LHCN-M2 (cell line): ENCODE measurements at regions not wholly inside any gene's neighbourhood (a gene's known extent, or its start where the extent isn't known, plus 50 kb on each side); places are given as distances from the start of the nearest gene placed in this dataset.
"Not testable (repeated sequence)": the region's sequence is repeated elsewhere in the genome, so short reads cannot be mapped to it uniquely, and the experiment has no call there.

Experiments used
- DNase-seq: peaks from one replicate; pipeline ENCODE4 v3.0.0-alpha.2; 2012; ENCODE audit warnings: low read depth

GRCh38 chr4:166153548-166153947, 280.5 kb downstream of the TLL1 start:
- peak; percentile 53 for DNase-seq

DNA sequence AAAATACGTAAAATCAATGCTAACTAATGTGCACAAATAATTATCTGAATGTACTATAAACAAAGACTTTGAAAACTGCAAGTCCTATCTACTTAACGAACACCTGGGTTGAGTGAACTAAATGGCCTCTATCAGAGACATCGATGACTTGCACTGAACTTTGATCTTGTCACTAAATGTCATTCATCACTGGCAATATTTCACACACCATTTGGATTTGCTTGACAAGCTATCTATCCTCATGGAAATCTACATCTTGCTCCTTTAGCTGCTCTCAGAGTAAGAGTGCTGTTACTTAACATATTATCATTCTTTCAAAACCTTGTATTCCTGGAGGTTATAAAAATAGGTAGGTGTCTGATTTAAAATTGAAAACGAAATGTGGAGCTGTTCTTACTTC, 289.3 kb downstream of the TLL1 start:
- no peak for DNase-seq

DNA sequence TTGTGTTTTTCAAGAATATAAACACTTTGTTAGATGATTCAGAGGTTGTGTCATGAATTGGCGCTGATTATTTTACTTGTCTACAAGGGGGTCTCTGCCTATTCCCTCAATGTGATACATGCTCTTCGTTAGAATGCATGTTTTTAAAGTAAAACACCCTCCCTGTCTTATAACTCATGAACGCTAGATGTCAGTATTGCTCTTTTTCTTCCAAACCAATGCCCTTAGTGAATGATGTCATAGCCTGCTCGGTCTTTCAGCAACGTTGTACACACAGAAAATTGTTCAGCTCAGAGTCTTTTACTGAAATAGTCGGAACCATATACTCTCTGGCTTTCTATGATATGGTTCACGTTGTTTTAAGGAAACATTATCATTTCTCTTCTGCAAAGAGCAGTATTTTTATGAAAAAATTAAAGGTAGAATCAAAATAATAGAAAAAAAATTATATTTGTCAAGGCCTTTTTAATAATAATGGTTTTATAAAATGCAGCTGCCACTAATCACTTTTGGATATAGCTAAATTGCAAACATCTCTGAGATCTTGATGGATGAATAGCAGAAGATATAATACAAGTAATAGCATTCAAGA, 292.9 kb downstream of the TLL1 start:
- peak; percentile 75 for DNase-seq

- peak; percentile 29 for DNase-seq
Observed at GRCh38 chr4:166169111-166169510, 296.1 kb downstream of the TLL1 start.

- DNase-seq: no peak
Observed at GRCh38 chr4:166172619-166173018, 299.6 kb downstream of the TLL1 start.

DNA sequence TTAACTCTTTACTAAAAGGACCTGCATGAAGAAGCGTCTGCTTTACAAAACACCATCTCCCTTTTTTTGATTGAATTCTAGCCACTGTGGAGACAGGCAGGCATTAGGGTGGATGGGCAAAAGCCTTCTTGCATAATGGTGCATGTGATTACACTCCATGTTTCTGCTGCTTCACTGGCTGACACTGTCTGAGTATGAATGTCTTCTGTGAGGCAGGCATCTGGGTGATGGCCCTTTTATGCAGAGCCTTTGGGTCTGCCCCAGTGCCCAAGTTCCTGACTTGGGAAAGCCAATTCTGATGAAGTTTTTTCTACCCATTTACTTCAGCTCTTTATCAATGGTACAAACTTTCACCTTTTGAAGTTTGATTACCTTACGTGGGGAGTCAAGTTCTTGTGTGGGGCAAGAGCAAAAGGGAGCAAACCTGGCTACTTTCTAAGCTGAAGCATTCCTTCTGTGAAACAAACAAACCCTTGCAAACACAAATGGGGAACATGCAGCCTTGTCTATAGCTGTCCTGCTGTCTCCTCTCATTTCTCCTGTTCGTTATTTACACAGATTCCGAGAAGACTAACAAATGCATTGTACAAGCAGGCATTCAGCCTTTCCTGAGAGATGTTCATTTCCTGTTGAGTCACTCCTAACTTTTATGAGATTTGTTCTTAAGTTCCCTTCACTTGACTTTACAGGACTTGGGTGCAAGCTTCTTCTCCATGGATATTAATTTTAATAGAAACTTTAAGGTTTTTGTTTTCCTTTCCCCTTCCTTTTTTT, 301.9 kb downstream of the TLL1 start:
- peak; percentile 9 for DNase-seq

DNA sequence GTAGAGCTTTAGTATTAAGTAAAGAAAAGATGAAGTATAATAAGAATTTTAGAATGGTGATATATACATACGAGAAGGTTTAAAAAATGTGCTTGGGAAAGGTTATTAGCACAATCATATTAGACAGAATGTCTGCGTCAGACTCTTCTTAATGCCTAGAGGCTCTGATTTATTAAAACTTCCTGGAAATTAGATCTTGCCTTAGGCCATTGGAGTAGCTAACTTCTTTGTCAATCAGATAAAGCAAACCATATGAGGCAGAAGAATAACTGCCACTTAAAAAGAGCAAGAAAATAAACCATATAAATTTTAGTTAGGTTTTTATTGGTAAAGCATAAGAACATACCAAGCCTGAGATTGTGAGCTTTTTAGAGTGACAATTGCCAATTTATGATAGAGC, 309.1 kb downstream of the TLL1 start:
- DNase-seq: no peak

DNA sequence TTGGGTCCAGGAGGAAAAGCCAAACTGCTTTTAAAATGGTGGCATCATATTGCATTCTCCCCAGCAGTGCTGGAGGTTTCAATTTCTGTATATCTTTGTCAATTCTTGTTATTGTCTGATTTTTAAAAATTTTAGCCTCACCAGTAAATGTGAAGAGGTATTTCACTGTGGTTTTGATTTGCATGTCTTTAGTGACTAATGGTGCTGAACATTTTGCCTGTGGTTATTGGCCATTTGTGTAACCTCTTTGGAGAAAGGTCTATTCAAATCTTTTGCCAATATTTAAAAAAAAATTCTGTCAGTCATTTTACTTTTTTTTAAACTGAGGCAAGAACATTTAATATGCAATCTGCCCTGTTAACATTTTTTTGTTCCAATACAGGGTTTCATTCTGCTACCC, 322.1 kb downstream of the TLL1 start:
- no peak for DNase-seq

DNA sequence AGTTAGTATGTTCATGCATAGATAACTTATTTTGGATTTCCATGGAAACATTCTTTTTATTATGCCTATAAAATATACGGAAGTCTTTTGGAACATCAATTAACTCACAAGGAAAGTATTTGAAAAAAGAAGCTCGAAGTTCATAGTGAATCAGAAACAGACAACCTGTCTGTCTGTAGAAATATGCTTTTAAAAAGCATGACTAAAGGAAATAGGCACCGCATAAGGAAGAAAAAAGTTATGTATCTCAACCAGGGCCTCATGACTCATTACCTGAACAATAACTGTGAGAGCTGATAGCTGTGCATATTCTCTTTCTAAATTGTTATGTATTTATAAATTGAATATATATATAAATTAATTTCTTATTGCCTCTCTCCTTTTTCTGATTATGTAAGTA, 324.1 kb downstream of the TLL1 start:
- DNase-seq: no peak

GRCh38 chr4:166198041-166198440, 325.0 kb downstream of the TLL1 start:
- DNase-seq: no peak

GRCh38 chr4:166198516-166199310, 325.7 kb downstream of the TLL1 start:
- no peak for DNase-seq

DNA sequence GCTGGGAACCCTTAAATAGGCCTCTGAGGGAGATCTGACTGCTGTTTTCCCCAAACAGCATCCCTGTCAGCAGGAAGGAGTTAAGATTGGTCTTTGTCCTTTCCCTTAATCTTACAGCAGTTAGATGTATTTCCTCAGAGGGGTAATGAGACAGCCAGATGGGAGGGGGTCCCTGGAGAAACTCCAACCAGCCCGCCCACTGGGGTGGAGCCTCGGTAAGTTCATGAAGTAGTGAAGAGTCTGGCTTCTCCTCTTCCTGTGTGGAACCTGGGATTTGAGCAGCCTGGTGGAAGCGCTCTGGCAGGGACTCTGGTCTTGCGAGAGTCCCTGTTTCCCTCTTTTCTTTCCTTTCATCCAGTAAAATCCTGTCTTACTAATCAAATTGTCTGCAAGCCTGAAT, 330.0 kb downstream of the TLL1 start:
- DNase-seq: no peak

GRCh38 chr4:166212326-166212725, 339.3 kb downstream of the TLL1 start:
- DNase-seq: not testable (repeated sequence)

DNA sequence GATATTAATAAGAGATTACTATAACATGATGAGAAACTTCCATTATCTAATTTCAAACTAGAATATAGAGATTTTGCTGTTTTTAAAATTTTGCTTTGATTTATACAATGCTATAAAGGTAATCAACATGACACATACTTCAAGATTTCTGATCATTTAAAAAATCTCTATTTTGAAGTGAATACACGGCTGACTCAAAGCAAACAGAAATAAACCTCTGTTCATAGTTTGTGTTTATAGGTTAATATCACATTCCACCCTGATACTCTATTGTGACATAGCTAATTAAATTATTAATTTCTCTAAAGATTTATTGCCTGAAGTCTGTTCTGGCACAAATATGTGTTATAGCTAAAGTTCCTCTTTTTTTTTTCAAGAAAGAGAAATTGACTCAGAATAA, 349.2 kb downstream of the TLL1 start:
- DNase-seq: no peak

GRCh38 chr4:166228112-166228511, 355.1 kb downstream of the TLL1 start:
- DNase-seq: no peak

- no peak for DNase-seq
Observed at GRCh38 chr4:166229799-166230198, 356.8 kb downstream of the TLL1 start.

DNA sequence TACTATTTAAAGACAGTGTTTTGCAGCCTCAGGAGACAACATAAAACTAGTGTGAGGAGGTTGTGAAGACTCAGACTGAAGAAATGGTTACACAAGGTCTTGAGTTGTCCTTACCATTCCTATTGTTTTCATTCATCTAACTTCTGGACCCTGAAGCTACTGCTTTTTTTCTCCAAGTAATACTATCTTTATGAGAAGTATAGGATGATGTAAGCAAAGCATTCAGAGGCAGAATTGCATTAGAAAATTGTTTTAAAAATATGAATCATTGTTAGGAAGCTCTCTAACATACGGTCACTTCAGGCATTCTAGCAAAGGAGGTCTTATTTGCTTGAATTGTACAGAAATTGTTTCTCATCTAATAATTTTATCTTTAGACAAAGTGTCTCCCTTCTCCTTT, 357.8 kb downstream of the TLL1 start:
- DNase-seq: no peak

- no peak for DNase-seq
Observed at GRCh38 chr4:166239354-166239753, 366.3 kb downstream of the TLL1 start.

- peak; percentile 12 for DNase-seq
Observed at GRCh38 chr4:166252487-166253402, 379.7 kb downstream of the TLL1 start.

DNA sequence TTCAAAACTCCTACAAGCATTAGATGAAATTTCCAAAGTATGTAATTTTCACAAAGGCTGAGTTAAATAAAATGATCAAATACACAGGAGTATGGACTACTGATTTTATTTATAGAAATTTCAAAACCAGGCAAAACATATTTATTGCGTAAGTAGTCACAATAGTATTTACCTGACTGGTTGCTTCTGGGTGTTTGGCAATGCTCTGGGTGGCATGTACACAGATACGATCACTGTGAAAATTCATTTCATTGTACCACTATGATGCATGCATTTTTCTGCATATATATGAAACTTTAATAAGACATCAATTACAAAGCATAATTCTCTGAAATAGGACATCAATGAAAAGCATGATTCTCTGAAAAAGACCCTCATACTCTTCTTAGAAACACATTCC, 384.2 kb downstream of the TLL1 start:
- DNase-seq: no peak

DNA sequence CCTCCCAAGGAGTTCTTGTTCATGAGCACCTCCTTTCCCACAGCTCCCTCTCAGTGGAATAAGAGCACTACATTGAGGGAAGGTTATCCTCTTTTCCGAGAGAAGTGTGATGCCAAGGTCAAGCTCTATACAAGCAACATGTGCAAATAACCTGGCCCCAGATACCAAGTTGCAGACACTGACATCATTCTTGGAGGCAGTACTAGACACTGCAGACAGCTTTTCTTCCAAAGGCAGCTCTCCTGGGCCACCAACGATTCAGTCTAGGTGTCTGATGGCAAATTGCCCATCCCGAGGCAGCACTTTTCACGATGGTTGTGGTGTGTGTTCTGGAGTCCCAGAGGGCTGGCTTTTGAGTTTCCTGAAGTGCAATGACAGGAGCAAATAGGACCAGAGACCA, 384.9 kb downstream of the TLL1 start:
- no peak for DNase-seq

- DNase-seq: no peak
Observed at GRCh38 chr4:166259081-166259480, 386.0 kb downstream of the TLL1 start.
